Activated T-helper 17 cell treated with anti-CD3 and anti-CD28 coated beads, Interleukin-2, amount 50 U/mL, for 72 hours (primary cell): ENCODE measurements at regions not wholly inside any gene's neighbourhood (a gene's known extent, or its start where the extent isn't known, plus 50 kb on each side); places are given as distances from the start of the nearest gene placed in this dataset.

Source experiments
- ATAC-seq: fragments of 150-1000 bp; cut with Tn5 transposase; replicated peaks from 2 replicates; pipeline ENCODE4 v1.10.0; 2021; ENCODE audit warnings: mild to moderate bottlenecking, moderate library complexity
- H3K27ac Mint-ChIP-seq: one replicate; pipeline ENCODE4 v1.8.0; 2022; ENCODE audit warnings: mixed read lengths
- H3K27me3 Mint-ChIP-seq: one replicate; pipeline ENCODE4 v1.8.0; 2022; ENCODE audit warnings: mixed read lengths
- H3K36me3 Mint-ChIP-seq: one replicate; pipeline ENCODE4 v1.8.0; 2022; ENCODE audit warnings: low read depth, mild to moderate bottlenecking, mixed read lengths
- H3K4me1 Mint-ChIP-seq: one replicate; pipeline ENCODE4 v1.8.0; 2022; ENCODE audit warnings: mixed read lengths
- H3K4me3 Mint-ChIP-seq: one replicate; pipeline ENCODE4 v1.8.0; 2022; ENCODE audit warnings: mild to moderate bottlenecking, mixed read lengths
- H3K9me3 Mint-ChIP-seq: one replicate; pipeline ENCODE4 v1.8.0; 2022; ENCODE audit warnings: mixed read lengths

- Mint-ChIP-seq H3K4me1 (peaks cover 7% of the 10 kb centered on the region), H3K4me3 (no peak overlapping the region), H3K27me3 (peaks cover 9% of the 10 kb centered on the region), H3K27ac (no peak overlapping the region), H3K9me3 (peaks cover 3% of the 10 kb centered on the region), H3K36me3 (no peaks in the 10 kb centered on the region)
- ATAC-seq: peak; percentile 26
These were observed 143.1 kb upstream of the GGTLC1 start for GRCh38 chr20:24131684-24132083.

GRCh38 chr20:24131281-24131680 is 142.7 kb upstream of the GGTLC1 start:
- Mint-ChIP-seq H3K4me3 (no peak overlapping the region), H3K27me3 (peaks cover 9% of the 10 kb centered on the region), H3K4me1 (peaks cover 7% of the 10 kb centered on the region), H3K27ac (no peak overlapping the region), H3K36me3 (no peaks in the 10 kb centered on the region), H3K9me3 (peaks cover 3% of the 10 kb centered on the region)
- ATAC-seq: no peak

- H3K27me3 Mint-ChIP-seq: peaks cover 10% of the 10 kb centered on the region
- H3K4me3 Mint-ChIP-seq: no peak overlapping the region
- ATAC-seq: no peak
- peaks cover 7% of the 10 kb centered on the region for H3K4me1 Mint-ChIP-seq
- H3K27ac Mint-ChIP-seq: no peak overlapping the region
- no peaks in the 10 kb centered on the region for H3K36me3 Mint-ChIP-seq
- peaks cover 3% of the 10 kb centered on the region for H3K9me3 Mint-ChIP-seq
These were observed 141.1 kb upstream of the GGTLC1 start for GRCh38 chr20:24129641-24130040.

GRCh38 chr20:24124951-24125650 is 136.5 kb upstream of the GGTLC1 start:
- H3K4me3 Mint-ChIP-seq: no peak overlapping the region
- peaks cover 31% of the 10 kb centered on the region for H3K27me3 Mint-ChIP-seq
- H3K36me3 Mint-ChIP-seq: no peaks in the 10 kb centered on the region
- no peaks in the 10 kb centered on the region for H3K9me3 Mint-ChIP-seq
- no peaks in the 10 kb centered on the region for H3K4me1 Mint-ChIP-seq
- no peak overlapping the region for H3K27ac Mint-ChIP-seq
- ATAC-seq: no peak

- H3K36me3 Mint-ChIP-seq: no peaks in the 10 kb centered on the region
- H3K4me3 Mint-ChIP-seq: no peak overlapping the region
These were observed 135.4 kb upstream of the GGTLC1 start for GRCh38 chr20:24124003-24124402.

GRCh38 chr20:24118441-24119175 is 130.0 kb upstream of the GGTLC1 start:
- Mint-ChIP-seq H3K4me1 (no peaks in the 10 kb centered on the region), H3K36me3 (no peaks in the 10 kb centered on the region), H3K27ac (no peak overlapping the region), H3K4me3 (no peak overlapping the region), H3K27me3 (peaks cover 21% of the 10 kb centered on the region), H3K9me3 (no peaks in the 10 kb centered on the region)
- ATAC-seq: no peak

More at GRCh38 chr20:24124003-24124402, 135.4 kb upstream of the GGTLC1 start:
- H3K27me3 Mint-ChIP-seq: peaks cover 27% of the 10 kb centered on the region
- ATAC-seq: no peak
- H3K4me1 Mint-ChIP-seq: no peaks in the 10 kb centered on the region
- H3K9me3 Mint-ChIP-seq: no peaks in the 10 kb centered on the region
- H3K27ac Mint-ChIP-seq: no peak overlapping the region

- no peak for ATAC-seq
- H3K9me3 Mint-ChIP-seq: no peaks in the 10 kb centered on the region
- H3K36me3 Mint-ChIP-seq: no peaks in the 10 kb centered on the region
These were observed 129.5 kb upstream of the GGTLC1 start for GRCh38 chr20:24118034-24118433.

GRCh38 chr20:24117383-24117782 is 128.8 kb upstream of the GGTLC1 start:
- H3K27me3 Mint-ChIP-seq: peaks cover 12% of the 10 kb centered on the region
- no peaks in the 10 kb centered on the region for H3K36me3 Mint-ChIP-seq
- no peak overlapping the region for H3K4me3 Mint-ChIP-seq
- ATAC-seq: no peak
- H3K27ac Mint-ChIP-seq: no peak overlapping the region
- H3K9me3 Mint-ChIP-seq: no peaks in the 10 kb centered on the region
- no peaks in the 10 kb centered on the region for H3K4me1 Mint-ChIP-seq

More at GRCh38 chr20:24118034-24118433, 129.5 kb upstream of the GGTLC1 start:
- Mint-ChIP-seq H3K4me1 (no peaks in the 10 kb centered on the region), H3K27ac (no peak overlapping the region), H3K4me3 (no peak overlapping the region), H3K27me3 (peaks cover 15% of the 10 kb centered on the region)

GRCh38 chr20:24116611-24117010 is 128.0 kb upstream of the GGTLC1 start:
- H3K27me3 Mint-ChIP-seq: peaks cover 11% of the 10 kb centered on the region
- no peak overlapping the region for H3K4me3 Mint-ChIP-seq
- ATAC-seq: no peak
- H3K9me3 Mint-ChIP-seq: no peaks in the 10 kb centered on the region
- no peaks in the 10 kb centered on the region for H3K4me1 Mint-ChIP-seq
- no peaks in the 10 kb centered on the region for H3K36me3 Mint-ChIP-seq
- no peak overlapping the region for H3K27ac Mint-ChIP-seq

GRCh38 chr20:24112360-24112759 is 123.8 kb upstream of the GGTLC1 start:
- no peak overlapping the region for H3K4me3 Mint-ChIP-seq
- H3K36me3 Mint-ChIP-seq: no peaks in the 10 kb centered on the region
- no peaks in the 10 kb centered on the region for H3K4me1 Mint-ChIP-seq
- peaks cover 7% of the 10 kb centered on the region for H3K27me3 Mint-ChIP-seq
- no peaks in the 10 kb centered on the region for H3K9me3 Mint-ChIP-seq
- no peak overlapping the region for H3K27ac Mint-ChIP-seq
- no peak for ATAC-seq

GRCh38 chr20:24111858-24112257 is 123.3 kb upstream of the GGTLC1 start:
- Mint-ChIP-seq H3K4me1 (no peaks in the 10 kb centered on the region), H3K9me3 (no peaks in the 10 kb centered on the region), H3K4me3 (no peak overlapping the region), H3K36me3 (no peaks in the 10 kb centered on the region), H3K27ac (no peak overlapping the region), H3K27me3 (peaks cover 8% of the 10 kb centered on the region)
- no peak for ATAC-seq

GRCh38 chr20:24109537-24109936 is 121.0 kb upstream of the GGTLC1 start:
- peaks cover 17% of the 10 kb centered on the region for H3K27me3 Mint-ChIP-seq
- no peaks in the 10 kb centered on the region for H3K4me1 Mint-ChIP-seq
- ATAC-seq: peak; percentile 77
- H3K36me3 Mint-ChIP-seq: no peaks in the 10 kb centered on the region
- H3K9me3 Mint-ChIP-seq: no peaks in the 10 kb centered on the region
- peak overlapping the region; percentile 6 for H3K27ac Mint-ChIP-seq
- H3K4me3 Mint-ChIP-seq: peak overlapping the region; percentile 29

GRCh38 chr20:24109008-24109407 is 120.4 kb upstream of the GGTLC1 start:
- Mint-ChIP-seq H3K36me3 (no peaks in the 10 kb centered on the region), H3K4me3 (peak overlapping the region; percentile 29), H3K9me3 (no peaks in the 10 kb centered on the region), H3K4me1 (no peaks in the 10 kb centered on the region), H3K27ac (peak overlapping the region; percentile 6), H3K27me3 (peaks cover 17% of the 10 kb centered on the region)
- ATAC-seq: peak; percentile 67

GRCh38 chr20:24108581-24108980 is 120.0 kb upstream of the GGTLC1 start:
- no peak for ATAC-seq
- no peaks in the 10 kb centered on the region for H3K36me3 Mint-ChIP-seq
- H3K4me1 Mint-ChIP-seq: no peaks in the 10 kb centered on the region
- H3K9me3 Mint-ChIP-seq: no peaks in the 10 kb centered on the region
- H3K27me3 Mint-ChIP-seq: peaks cover 17% of the 10 kb centered on the region
- H3K27ac Mint-ChIP-seq: peak overlapping the region; percentile 6
- H3K4me3 Mint-ChIP-seq: peak overlapping the region; percentile 29

GRCh38 chr20:24106801-24107445 is 118.3 kb upstream of the GGTLC1 start:
- Mint-ChIP-seq H3K4me1 (no peaks in the 10 kb centered on the region), H3K9me3 (no peaks in the 10 kb centered on the region), H3K4me3 (no peak overlapping the region), H3K27me3 (peaks cover 17% of the 10 kb centered on the region), H3K36me3 (no peaks in the 10 kb centered on the region), H3K27ac (no peak overlapping the region)
- ATAC-seq: no peak
